ENCODE measurements at regions not wholly inside any gene's neighbourhood (a gene's known extent, or its start where the extent isn't known, plus 50 kb on each side); places are given as distances from the start of the nearest gene placed in this dataset.

GRCh38 chr5:124658867-124659557 is 87.4 kb downstream of the ZNF608 start:
- Histone ChIP-seq H3K9ac (replicated peaks; ENCODE audit: extremely low read depth, insufficient read depth, low read length) (no peak overlapping the region), H3K9me3 (replicated peaks; ENCODE audit: control insufficient read depth, insufficient read depth, low read length) (no peaks in the 10 kb centered on the region), H3K27me3 (ENCODE audit: control insufficient read depth in 2 of 2, insufficient read depth in 2 of 2, low read length in 2 of 2) (no peaks in the 10 kb centered on the region), H3K9me1 (replicated peaks; ENCODE audit: control insufficient read depth, extremely low read depth, insufficient read depth, low read length) (no peaks in the 10 kb centered on the region), H3K4me1 (ENCODE audit: control insufficient read depth, extremely low read depth, insufficient read depth, low read length) (peaks cover 61% of the 10 kb centered on the region), H4K20me1 (replicated peaks; ENCODE audit: control insufficient read depth, extremely low read depth, insufficient read depth, low read length) (no peaks in the 10 kb centered on the region), H3K27ac (ENCODE audit: insufficient read depth, low read depth, low read length) (no peak overlapping the region), H3K79me2 (ENCODE audit: control insufficient read depth, insufficient read depth, low read length) (no peaks in the 10 kb centered on the region), H2AFZ (ENCODE audit: low read depth, low read length) (no peak overlapping the region), H3K36me3 (ENCODE audit: control insufficient read depth in 2 of 2, extremely low read depth in 1 of 2, insufficient read depth in 2 of 2, low read length in 2 of 2) (no peaks in the 10 kb centered on the region), H3K4me2 (ENCODE audit: insufficient read depth, low read length) (no peak overlapping the region), H3K4me3 (replicated peaks in 1 of 3; ENCODE audit: insufficient read depth in 1 of 3, low read depth in 1 of 3, low read length in 3 of 3) (no peak overlapping the region)
- BruUV-seq (replicated peaks): no TSS peak
- dilution Hi-C loops (cut with MboI; ENCODE audit: extremely low pct_ligation_motif_present, low sequenced_read_pairs) (no loop called here), intact Hi-C loops (cut with micrococcal nuclease) (no loop called here)
- POLR2A ChIA-PET: interaction anchor here (0.8 kb wide), 1 partner anchor 86 kb away, joined by 4 read pairs; no protein-coding TSS in a partner anchor
- CTCF ChIA-PET: interaction anchor here (1.0 to 2.0 kb wide), 2 partner anchors 9 to 89 kb away, joined by 3 to 10 read pairs; no protein-coding TSS in a partner anchor
- TF ChIP-seq CTCF (IDR thresholded peaks at IDR 0.05; ENCODE audit: extremely low read depth in 1 of 2, insufficient read depth in 1 of 2, low read depth in 1 of 2, low read length in 2 of 2) (no peak), MAX (IDR thresholded peaks at IDR 0.05; ENCODE audit: insufficient read depth, insufficient read length) (no peak), FOS (IDR thresholded peaks at IDR 0.05; ENCODE audit: borderline replicate concordance, insufficient read depth, low read length) (no peak), POLR2A (IDR thresholded peaks at IDR 0.05; ENCODE audit: low read depth, low read length) (no peak), POLR2AphosphoS5 (IDR thresholded peaks at IDR 0.05; ENCODE audit: insufficient read depth, low read depth, low read length) (no peak), MYC (IDR thresholded peaks at IDR 0.05; ENCODE audit: low read depth, low read length) (no peak), GATA2 (IDR thresholded peaks at IDR 0.05; ENCODE audit: insufficient read depth, insufficient read length, low read depth, low read length) (no peak), EZH2 (IDR thresholded peaks at IDR 0.05; ENCODE audit: borderline replicate concordance, low read depth, low read length, severe bottlenecking) (no peak), JUN (IDR thresholded peaks at IDR 0.05; ENCODE audit: borderline replicate concordance, insufficient read depth, insufficient read length, low read depth) (no peak)
- no peak for FAIRE-seq
- no peak for DNase-seq (ENCODE audit: low read depth, low spot score)

Data from endothelial cell of umbilical vein (primary cell).